Transverse colon (tissue), 4 donors: ENCODE measurements at regions not wholly inside any gene's neighbourhood (a gene's known extent, or its start where the extent isn't known, plus 50 kb on each side); places are given as distances from the start of the nearest gene placed in this dataset.

ENCODE experiments used
- DNase-seq: peaks from one replicate; pipeline ENCODE4 v3.0.0-alpha.2; 2019
- H3K27ac ChIP-seq, 4 donors: fragments of 200-600 bp; sonication (generic); 2 replicates each; pipeline ENCODE4 v1.5.1; 2016 to 2018; ENCODE audit warnings: inconsistent platforms in 4 of 4
- H3K27me3 ChIP-seq: fragments of 200-600 bp; sonication (generic); 2 replicates; pipeline ENCODE4 v1.5.1; 2017; ENCODE audit warnings: inconsistent platforms
- H3K36me3 ChIP-seq, 4 donors: fragments of 200-600 bp; sonication (generic); 2 replicates each; pipeline ENCODE4 v1.5.1; 2017 to 2019; ENCODE audit warnings: inconsistent platforms in 4 of 4
- H3K4me1 ChIP-seq, 4 donors: fragments of 200-600 bp; sonication (generic); 2 replicates each; pipeline ENCODE4 v1.5.1; 2017 to 2020; ENCODE audit warnings: inconsistent platforms in 4 of 4
- H3K4me3 ChIP-seq, 4 donors: fragments of 200-600 bp; sonication (generic); 1 replicate in 1 of 4; 2 replicates in 3 of 4; pipeline versions ENCODE4 v1.5.1 to v1.6.1; 2017 to 2019; ENCODE audit warnings: inconsistent platforms in 4 of 4
- H3K9me3 ChIP-seq, 2 donors: fragments of 200-600 bp; sonication (generic); 2 replicates each; pipeline ENCODE4 v1.5.1; 2017 to 2019; ENCODE audit warnings: inconsistent platforms in 2 of 2
- EP300 ChIP-seq: sonication (generic); formaldehyde crosslinking; IDR thresholded peaks from one replicate; pipeline ENCODE4 v1.6.1; 2017; ENCODE audit warnings: antibody characterized with exemption, low read depth
- POLR2A ChIP-seq: fragments of 450-650 bp; IDR thresholded peaks from one replicate; pipeline ENCODE4 v1.6.1; 2016; ENCODE audit warnings: antibody characterized with exemption, mild to moderate bottlenecking, moderate library complexity
- POLR2AphosphoS5 ChIP-seq, 3 donors: sonication (generic); formaldehyde crosslinking; IDR thresholded peaks; one replicate each; pipeline ENCODE4 v1.6.1; 2016; ENCODE audit warnings: antibody characterized with exemption in 3 of 3
- WGBS, 2 donors: methylation state at CpG; one replicate each; pipeline ENCODE4 v1.1.5; 2018; ENCODE audit warnings: low coverage in 1 of 2; 5-methylcytosine and 5-hydroxymethylcytosine counted together
- in situ Hi-C, 4 donors: fragments of 200-750 bp; cut with MboI; loops; one replicate each; pipeline versions ENCODE4 v1.15.0 to v1.15.1; 2017; ENCODE audit warnings: low sequenced_read_pairs in 3 of 4, low pct_ligation_motif_present in 1 of 4, low pct_unique_long_range_greater_than_20kb in 1 of 4
- intact Hi-C: fragments of 100-400 bp; cut with DNase I; formaldehyde crosslinking; loops from one replicate; pipeline ENCODE4 v1.15.1; 2023; ENCODE audit warnings: low total_unique reads
- TF ChIP-seq, protein P1 (sequence below), 5 experiments: fragments of 200-600 bp in 3 of 5; fragments of 450-650 bp in 2 of 5; sonication (generic) in 3 of 5; IDR thresholded peaks; 1 replicate in 2 of 5; 2 replicates in 3 of 5; pipeline ENCODE4 v1.5.1; 2016 to 2017; ENCODE audit warnings: antibody characterized with exemption in 5 of 5, inconsistent platforms in 3 of 5, mild to moderate bottlenecking in 2 of 5, moderate library complexity in 1 of 5

DNA sequence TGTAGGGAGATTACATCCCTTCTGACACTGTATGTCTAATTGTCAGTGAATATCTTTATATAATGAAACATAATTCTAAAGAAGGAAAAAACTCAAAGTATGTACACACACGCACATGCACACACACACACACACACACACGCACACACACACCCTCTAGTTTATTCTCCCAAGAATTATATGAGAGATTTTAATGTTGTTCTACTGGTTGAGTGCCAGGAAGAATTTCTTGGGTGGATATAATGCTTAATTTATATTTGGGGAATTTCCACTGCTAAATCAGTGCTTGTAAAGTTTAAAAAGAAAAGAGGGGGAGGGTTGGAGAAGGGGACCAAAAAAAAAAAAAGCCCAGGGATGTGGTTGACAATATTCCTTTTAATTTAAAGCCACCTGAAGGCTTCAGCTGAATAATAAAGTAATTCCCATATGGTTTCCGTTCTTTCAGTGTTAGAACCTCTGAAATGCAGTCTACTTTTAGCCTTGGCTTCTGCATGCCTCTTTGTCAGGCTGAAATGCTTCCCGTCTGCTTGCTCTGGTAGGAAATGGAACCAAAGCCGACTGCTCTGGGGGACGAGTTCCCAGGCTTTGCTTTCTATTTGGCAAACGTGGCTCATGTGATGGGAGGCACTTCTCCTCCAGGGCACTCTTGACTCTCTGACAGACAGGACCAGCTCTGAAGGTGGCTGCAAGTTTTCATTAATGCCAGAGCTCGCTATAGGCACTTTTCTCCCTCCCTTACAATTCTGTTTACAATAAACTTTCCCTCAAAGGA, 225.4 kb downstream of the PRL start:
- H3K9me3 ChIP-seq: no peaks in the 10 kb centered on the region
- no peak for DNase-seq
- intact Hi-C loops: no loop called here
- H3K27me3 ChIP-seq: no peaks in the 10 kb centered on the region
- peak overlapping the region in 1 of 4 donors; percentile 12 for H3K4me3 ChIP-seq
- peak in 1 of 3 donors; percentile 18 for TF ChIP-seq POLR2AphosphoS5 (IDR thresholded peaks at IDR 0.05)
- TF ChIP-seq, protein P1, sequence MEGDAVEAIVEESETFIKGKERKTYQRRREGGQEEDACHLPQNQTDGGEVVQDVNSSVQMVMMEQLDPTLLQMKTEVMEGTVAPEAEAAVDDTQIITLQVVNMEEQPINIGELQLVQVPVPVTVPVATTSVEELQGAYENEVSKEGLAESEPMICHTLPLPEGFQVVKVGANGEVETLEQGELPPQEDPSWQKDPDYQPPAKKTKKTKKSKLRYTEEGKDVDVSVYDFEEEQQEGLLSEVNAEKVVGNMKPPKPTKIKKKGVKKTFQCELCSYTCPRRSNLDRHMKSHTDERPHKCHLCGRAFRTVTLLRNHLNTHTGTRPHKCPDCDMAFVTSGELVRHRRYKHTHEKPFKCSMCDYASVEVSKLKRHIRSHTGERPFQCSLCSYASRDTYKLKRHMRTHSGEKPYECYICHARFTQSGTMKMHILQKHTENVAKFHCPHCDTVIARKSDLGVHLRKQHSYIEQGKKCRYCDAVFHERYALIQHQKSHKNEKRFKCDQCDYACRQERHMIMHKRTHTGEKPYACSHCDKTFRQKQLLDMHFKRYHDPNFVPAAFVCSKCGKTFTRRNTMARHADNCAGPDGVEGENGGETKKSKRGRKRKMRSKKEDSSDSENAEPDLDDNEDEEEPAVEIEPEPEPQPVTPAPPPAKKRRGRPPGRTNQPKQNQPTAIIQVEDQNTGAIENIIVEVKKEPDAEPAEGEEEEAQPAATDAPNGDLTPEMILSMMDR (IDR thresholded peaks at IDR 0.05): no peak
- 43 to 55% methylated on average over 7 to 8 of the region's 8 CpGs for WGBS, 2 donors
- H3K4me1 ChIP-seq: peaks cover 0 to 16% (median 2%) of the 10 kb centered on the region in 4 donors
- no peaks in the 10 kb centered on the region for H3K36me3 ChIP-seq
- in situ Hi-C loops: no loop called here
- peak overlapping the region; percentile 43 to 49 (median 47) for H3K27ac ChIP-seq

- Histone ChIP-seq H3K27ac (no peak overlapping the region), H3K27me3 (no peaks in the 10 kb centered on the region), H3K9me3 (no peaks in the 10 kb centered on the region), H3K4me1 (peaks cover 0 to 9% (median 0%) of the 10 kb centered on the region in 4 donors), H3K36me3 (no peaks in the 10 kb centered on the region), H3K4me3 (no peak overlapping the region)
- no peak for TF ChIP-seq POLR2A
- no peak for TF ChIP-seq POLR2AphosphoS5 (IDR thresholded peaks at IDR 0.05)
- TF ChIP-seq EP300: no peak
- TF ChIP-seq, protein P1 (IDR thresholded peaks at IDR 0.05): no peak
- in situ Hi-C loops (no loop called here), intact Hi-C loops (no loop called here)
- no peak for DNase-seq
These were observed 223.9 kb downstream of the PRL start for GRCh38 chr6:22072949-22073348.

DNA sequence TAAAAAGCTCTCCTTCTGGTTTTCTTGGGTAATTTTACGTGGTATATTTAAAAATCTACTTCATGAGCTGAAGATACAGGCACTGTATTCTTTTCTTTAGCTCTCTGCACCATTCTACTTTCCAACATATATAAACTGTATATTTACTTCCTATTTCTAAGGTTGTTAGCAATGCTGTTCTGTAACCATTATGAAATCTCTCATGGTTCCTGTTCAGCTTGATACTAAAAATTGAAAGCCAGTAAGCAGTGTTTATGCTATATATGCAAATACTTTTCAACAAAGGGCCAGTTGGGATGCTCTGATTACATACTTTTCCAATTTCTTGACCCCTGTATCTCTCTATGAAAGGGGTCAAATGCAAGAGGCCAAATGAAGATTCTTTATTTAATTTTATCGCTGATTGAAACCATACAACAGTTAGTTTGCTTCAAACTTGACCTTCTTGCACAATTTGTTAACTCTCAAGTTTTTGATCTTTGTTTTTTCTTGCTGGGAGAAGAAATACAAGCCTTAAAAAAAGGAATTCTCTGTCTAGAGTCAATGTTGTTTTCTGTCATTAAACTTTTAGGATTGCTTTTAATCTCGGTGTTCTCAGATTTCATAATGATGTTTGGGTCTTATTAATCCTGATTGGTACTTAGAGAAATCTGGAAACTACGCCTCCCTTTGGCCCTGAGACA, 223.2 kb downstream of the PRL start:
- intact Hi-C loops: loop anchor here (2.0 kb wide), 1 partner anchor 21 kb away; no protein-coding TSS in a partner anchor
- H3K36me3 ChIP-seq: no peaks in the 10 kb centered on the region
- 62 to 85% methylated on average over 4 of the region's 4 CpGs for WGBS, 2 donors
- no peaks in the 10 kb centered on the region for H3K9me3 ChIP-seq
- no peaks in the 10 kb centered on the region for H3K27me3 ChIP-seq
- H3K4me1 ChIP-seq: peaks cover 0 to 9% (median 0%) of the 10 kb centered on the region in 4 donors
- TF ChIP-seq, protein P1 (IDR thresholded peaks at IDR 0.05): no peak
- TF ChIP-seq EP300 (no peak), POLR2AphosphoS5 (IDR thresholded peaks at IDR 0.05) (no peak), POLR2A (no peak)
- H3K4me3 ChIP-seq: no peak overlapping the region
- H3K27ac ChIP-seq: no peak overlapping the region
- in situ Hi-C loops: no loop called here
- DNase-seq: no peak

- DNase-seq: no peak
- Histone ChIP-seq H3K27me3 (no peaks in the 10 kb centered on the region), H3K4me1 (peaks cover 0 to 9% (median 4%) of the 10 kb centered on the region in 4 donors), H3K36me3 (no peaks in the 10 kb centered on the region), H3K4me3 (no peak overlapping the region), H3K9me3 (no peaks in the 10 kb centered on the region), H3K27ac (no peak overlapping the region)
- in situ Hi-C loops (no loop called here), intact Hi-C loops (no loop called here)
- TF ChIP-seq EP300: no peak
- no peak for TF ChIP-seq POLR2A
- TF ChIP-seq, protein P1 (IDR thresholded peaks at IDR 0.05): no peak
- TF ChIP-seq POLR2AphosphoS5 (IDR thresholded peaks at IDR 0.05): no peak
- 91 to 97% methylated on average over 1 of the region's 1 CpG for WGBS, 2 donors
These were observed 218.5 kb downstream of the PRL start for GRCh38 chr6:22078288-22078687.
